DMS 273 (cell line): ENCODE measurements at regions not wholly inside any gene's neighbourhood (a gene's known extent, or its start where the extent isn't known, plus 50 kb on each side); places are given as distances from the start of the nearest gene placed in this dataset.
"Not testable (repeated sequence)": the region's sequence is repeated elsewhere in the genome, so short reads cannot be mapped to it uniquely, and the experiment has no call there.

Experiments used
- DNase-seq: peaks from one replicate; lab custom pipeline; 2025; ENCODE audit not compliant: unreplicated experiment; lab: John Stamatoyannopoulos, UW

GRCh38 chr2:7696556-7696955, 779.3 kb downstream of the RNF144A start:
- not testable (repeated sequence) for DNase-seq

GRCh38 chr2:7697052-7697451, 779.8 kb downstream of the RNF144A start:
- peak; percentile 42 for DNase-seq

GRCh38 chr2:7701791-7702190, 784.6 kb downstream of the RNF144A start:
- no peak for DNase-seq

- DNase-seq: no peak
Observed at GRCh38 chr2:7703048-7703447, 785.8 kb downstream of the RNF144A start.

GRCh38 chr2:7703543-7704144, 786.4 kb downstream of the RNF144A start:
- no peak for DNase-seq

- DNase-seq: no peak
Observed at GRCh38 chr2:7704296-7704865, 787.2 kb downstream of the RNF144A start.

- DNase-seq: no peak
Observed at GRCh38 chr2:7706791-7707190, 789.6 kb downstream of the RNF144A start.

GRCh38 chr2:7707723-7708122, 790.5 kb downstream of the RNF144A start:
- DNase-seq: no peak

GRCh38 chr2:7709907-7710306, 792.7 kb downstream of the RNF144A start:
- DNase-seq: no peak

- DNase-seq: no peak
Observed at GRCh38 chr2:7711167-7711566, 794.0 kb downstream of the RNF144A start.

GRCh38 chr2:7719876-7720275, 802.7 kb downstream of the RNF144A start:
- DNase-seq: no peak

- DNase-seq: no peak
Observed at GRCh38 chr2:7721413-7721995, 804.3 kb downstream of the RNF144A start.

GRCh38 chr2:7722212-7722910, 805.1 kb downstream of the RNF144A start:
- no peak for DNase-seq

- no peak for DNase-seq
Observed at GRCh38 chr2:7724336-7724735, 807.1 kb downstream of the RNF144A start.

GRCh38 chr2:7725171-7725849, 808.1 kb downstream of the RNF144A start:
- peak; percentile 11 for DNase-seq

- DNase-seq: no peak
Observed at GRCh38 chr2:7725850-7726242, 808.6 kb downstream of the RNF144A start.

- DNase-seq: no peak
Observed at GRCh38 chr2:7726989-7727388, 809.8 kb downstream of the RNF144A start.

- DNase-seq: no peak
Observed at GRCh38 chr2:7728388-7728787, 811.2 kb downstream of the RNF144A start.

GRCh38 chr2:7730449-7730848, 813.2 kb downstream of the RNF144A start:
- DNase-seq: no peak

GRCh38 chr2:7730990-7731389, 813.8 kb downstream of the RNF144A start:
- DNase-seq: no peak

GRCh38 chr2:7732497-7732896, 815.3 kb downstream of the RNF144A start:
- DNase-seq: no peak
